NCI-H226 (cell line): ENCODE measurements at regions not wholly inside any gene's neighbourhood (a gene's known extent, or its start where the extent isn't known, plus 50 kb on each side); places are given as distances from the start of the nearest gene placed in this dataset.
"Not testable (repeated sequence)": the region's sequence is repeated elsewhere in the genome, so short reads cannot be mapped to it uniquely, and the experiment has no call there.

Source experiments
- DNase-seq: peaks from one replicate; pipeline ENCODE4 v3.0.0-alpha.2; 2015

DNA sequence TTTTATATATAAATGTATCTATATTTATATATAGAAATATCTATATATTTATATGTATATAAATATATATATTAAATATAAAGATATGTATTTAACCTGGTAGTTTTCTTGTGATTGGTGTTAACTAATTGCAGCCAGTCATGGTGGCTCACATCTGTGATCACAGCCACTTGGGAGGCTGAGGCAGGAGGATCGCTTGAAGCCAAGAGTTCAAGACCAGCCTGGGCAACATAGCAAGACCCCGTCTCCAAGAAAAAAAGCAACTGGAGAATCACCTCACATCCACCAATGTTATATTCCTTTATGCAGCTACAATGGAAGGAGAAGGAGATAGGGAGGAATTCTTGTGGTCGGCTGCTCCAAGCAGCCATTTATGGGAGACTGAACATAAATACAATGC is 224.9 kb downstream of the BAMBI start:
- DNase-seq: no peak

DNA sequence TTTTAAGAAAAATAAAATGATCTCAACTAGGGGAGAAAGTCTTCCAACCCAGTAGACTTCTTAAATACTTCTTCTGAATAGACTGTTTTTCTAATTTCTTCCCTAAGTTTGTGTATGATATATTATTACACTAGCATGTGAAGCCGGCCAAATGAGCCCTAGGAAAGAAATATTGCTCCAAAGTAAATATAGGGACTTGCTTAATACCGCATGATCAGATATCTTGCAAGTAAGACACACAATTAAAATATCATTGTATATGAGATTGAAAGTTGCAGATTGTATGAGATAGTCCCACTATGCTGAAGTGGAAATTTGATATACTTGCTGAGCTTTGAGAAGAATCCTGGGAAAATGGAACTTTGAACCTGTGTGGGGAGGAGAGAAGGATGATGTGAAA is 225.7 kb downstream of the BAMBI start:
- DNase-seq: no peak

DNA sequence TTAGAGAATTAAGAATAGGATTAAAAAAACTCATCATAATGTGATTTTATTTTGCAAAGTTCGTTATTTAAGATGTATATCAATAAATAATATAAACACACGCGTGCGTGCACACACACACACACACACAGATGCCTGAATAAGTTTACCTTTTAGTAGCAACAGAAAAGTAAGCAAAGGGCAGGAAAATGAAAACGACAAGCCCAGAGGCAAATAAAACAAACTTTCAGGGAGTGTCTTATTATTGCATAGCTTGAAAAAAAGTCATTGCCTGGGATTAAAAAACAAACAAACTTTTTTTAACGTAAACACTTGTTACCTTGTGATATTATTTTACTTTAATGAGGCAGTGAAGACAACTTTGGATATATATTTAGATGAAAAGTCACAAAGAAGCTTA is 226.4 kb downstream of the BAMBI start:
- DNase-seq: no peak

DNA sequence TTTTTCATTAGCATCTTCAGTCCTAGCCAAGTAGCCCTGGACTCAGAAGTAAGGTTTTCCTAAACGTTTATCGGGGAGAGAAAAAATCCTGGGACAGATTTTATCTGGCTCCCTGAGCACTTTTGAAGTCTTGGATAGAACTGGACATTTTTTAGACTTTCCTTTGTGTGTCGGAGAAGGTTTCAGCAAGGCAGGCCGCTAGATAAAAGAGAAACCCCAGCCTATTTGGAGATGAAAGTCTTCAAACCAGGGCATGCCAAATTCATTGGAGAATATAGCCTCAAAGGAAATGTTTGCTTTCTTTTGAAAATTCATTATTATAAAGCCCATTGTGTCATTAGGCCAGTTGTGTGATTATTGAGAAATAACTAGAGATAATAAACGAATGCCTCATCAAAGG is 228.1 kb downstream of the BAMBI start:
- no peak for DNase-seq

DNA sequence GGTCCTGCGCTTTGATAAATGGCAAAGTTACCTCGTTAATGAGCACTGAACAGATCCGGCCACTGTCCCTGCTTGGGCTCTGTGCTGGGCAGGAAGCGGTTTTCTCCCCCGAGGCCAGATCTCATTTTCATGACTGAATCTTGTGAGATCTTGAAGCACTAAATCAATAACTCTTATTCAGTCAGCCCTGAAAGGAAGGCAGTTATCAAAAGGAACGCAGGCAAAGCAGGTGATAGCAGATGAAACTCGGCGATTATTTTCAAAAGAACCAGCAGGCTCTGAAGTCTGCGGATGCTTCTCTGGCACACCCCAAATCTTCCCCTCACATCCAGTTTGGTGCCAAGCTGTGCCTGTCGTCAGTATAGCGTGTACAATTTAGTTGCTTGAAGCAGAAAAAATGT is 228.7 kb downstream of the BAMBI start:
- no peak for DNase-seq

DNA sequence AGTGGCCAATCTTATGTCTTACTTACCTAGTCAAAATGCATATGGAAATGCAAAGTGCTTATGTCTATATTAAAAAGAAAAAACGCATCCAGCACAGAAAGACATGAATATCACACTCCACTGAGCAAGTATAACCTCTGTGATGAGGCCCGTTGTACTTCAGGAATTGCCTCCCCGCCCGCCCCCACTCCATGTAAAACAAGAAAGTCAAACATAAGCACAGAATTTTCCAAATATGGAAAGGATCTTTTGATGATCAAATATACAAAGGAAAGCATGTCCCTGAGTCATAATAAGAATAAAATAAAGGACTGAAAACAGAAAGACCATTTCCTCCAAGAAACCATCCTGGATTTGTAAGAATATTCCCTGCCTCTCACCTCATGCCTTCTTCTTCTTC is 229.1 kb downstream of the BAMBI start:
- no peak for DNase-seq

DNA sequence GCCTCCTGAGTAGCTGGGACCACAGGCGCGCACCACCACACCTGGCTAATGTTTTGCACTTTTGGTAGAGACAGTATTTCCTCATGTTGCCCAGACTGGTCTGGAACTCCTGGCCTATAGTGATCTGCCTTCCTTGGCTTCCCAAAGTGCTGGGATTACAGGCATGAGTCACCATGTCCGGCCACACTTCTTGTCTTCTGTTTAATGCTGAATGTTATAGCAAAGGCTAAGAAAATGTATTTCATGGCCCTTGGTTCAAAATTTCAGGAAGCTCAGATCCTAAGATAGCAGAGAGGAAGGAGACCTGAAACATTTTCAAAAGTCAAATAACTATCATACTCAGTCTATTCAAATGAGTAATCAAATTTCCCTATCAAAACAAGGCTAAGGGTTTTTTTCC is 229.6 kb downstream of the BAMBI start:
- peak; percentile 24 for DNase-seq

DNA sequence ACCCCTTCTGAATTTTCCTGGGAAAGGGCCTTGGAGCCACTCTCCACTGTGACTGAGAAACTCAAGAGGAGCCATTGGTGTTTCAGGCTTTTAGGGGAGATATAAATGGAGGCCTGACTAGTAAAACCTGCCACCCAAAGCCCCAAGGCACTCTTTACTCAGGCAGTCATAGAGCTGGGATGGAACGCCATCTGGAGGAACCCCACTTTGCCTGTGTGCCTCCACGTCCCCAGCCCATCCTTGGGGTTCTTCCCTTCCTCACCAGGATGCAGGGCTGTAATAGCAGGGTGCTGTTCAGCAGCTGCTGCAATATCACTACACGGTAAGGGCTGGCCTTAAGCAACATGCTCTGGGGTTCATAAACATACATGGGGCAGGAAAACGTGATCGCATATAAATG is 232.6 kb downstream of the BAMBI start:
- no peak for DNase-seq

DNA sequence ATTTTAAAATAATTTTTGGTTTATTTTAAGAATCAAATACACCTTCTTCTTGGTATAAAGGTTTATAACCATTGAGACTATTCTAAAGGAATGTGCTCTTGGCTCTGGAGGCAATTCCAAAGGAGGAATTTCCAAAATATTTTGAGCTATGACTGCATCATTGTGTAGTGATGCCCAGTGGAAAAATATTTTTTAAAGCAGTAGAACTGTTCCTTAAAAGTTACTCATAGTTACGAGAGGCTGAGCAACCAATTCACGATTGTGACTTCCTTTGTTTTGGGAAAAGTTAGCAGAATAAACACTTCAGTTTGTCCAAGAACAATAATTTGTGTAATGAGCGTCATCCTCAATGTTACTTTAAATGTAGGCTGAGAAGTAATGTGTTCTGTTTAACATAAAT is 233.6 kb downstream of the BAMBI start:
- peak; percentile 48 for DNase-seq

DNA sequence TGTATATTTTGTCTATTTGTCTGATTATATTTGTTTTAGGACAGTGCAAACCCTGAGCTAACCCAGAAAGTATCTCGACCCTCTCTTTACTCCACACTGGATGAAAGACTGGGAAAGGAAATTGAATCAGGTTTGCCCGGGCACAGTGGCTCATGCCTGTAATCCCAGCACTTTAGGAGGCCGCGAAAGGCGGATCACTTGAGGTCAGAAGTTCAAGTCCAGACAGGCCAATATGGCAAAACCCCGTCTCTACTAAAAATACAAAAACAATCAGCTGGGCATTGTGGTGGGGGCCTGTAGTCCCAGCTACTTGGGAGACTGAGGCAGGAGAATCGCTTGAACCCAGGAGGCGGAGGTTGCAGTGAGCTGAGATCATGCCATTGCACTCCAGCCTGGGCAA is 234.2 kb downstream of the BAMBI start:
- not testable (repeated sequence) for DNase-seq

DNA sequence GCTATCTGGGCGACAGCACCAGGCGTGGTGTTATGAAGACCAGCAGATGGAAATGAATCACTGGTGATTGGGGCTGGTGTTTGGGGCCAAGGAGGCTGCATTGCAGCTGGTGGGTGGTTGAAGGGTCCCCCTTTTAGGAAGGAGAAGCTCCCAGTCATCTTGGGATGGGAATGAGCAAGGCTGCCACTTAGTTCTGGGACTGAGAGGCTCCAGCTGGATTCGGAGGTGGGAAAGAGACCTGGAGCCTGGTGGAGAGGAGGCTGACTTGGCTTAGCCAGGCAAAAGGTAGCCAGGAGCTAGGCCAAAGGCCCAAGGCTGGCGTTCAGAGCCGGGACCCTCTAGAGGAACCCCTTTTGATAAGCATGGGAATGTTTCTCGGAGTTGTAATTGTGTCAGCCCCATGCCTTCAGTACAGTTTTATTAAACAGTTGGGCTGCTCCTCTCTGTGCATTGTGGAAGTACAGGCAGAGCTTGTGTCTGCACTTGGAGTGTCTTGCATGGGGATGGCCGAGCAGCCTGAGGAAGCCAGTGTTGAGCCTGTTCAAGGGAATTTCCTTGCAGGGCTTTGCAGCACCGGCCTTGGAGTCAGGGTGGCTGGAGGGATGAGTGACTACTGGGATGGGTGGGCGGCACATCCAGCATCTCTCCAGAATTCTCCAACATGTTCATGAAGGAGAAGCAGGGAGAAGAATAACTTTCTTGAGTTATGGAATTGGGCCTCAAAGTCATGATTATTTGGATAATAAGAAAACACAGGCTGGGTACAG is 234.9 kb downstream of the BAMBI start:
- DNase-seq: no peak

DNA sequence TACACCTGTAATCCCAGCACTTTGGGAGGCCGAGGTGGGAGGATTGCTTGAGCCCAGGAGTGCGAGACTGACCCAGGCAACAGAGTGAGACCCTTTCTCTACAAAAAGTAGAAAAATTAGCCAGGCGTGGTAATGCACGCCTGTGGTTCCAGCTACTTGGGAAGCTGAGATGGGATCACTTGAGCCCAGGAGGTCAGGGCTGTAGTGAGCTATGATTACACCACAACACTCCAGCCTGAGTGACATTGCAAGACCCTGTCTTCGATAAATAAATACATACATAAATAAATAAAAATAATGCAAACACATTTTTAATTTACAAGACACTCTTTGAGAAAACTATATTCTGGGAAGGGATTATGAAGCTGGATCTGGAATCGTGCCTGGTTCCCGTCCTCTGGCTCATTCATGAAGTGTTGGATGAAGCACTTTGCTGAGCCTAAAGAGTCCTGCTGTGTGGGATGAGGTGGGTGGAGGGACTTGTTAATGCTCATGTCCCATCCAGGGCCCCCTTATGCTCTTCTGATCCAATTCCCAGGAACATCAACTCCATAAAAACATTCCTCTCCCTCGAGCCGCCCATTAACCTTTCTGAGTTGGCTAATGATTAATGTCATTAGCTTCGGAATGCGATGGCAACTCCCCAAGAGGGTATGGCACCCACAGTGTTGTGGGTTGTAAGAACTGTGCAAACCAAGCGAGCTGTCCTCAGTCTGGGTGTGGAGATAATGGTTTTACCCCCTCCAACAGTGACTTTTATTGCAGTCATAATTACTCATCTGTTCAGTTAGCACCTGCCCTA is 236.3 kb downstream of the BAMBI start:
- DNase-seq: no peak

DNA sequence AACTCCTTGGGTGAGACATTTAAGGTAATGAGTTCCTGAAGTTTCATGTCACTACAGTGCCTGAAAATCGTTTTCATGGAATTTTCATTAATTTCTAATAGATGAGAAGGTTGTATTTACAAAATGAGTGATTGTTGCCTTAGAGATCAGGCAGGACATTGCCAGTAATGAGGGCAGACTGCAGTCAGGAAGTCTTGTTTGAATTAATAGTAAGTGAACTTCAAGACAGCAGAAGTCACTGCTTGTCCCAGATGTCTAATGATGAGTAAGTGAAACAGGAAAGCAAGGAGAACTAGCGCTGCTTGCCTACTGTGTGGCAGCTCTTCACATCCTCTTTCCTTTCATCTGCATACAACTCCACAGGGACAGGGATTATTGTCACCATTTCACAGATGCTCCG is 237.4 kb downstream of the BAMBI start:
- DNase-seq: no peak

DNA sequence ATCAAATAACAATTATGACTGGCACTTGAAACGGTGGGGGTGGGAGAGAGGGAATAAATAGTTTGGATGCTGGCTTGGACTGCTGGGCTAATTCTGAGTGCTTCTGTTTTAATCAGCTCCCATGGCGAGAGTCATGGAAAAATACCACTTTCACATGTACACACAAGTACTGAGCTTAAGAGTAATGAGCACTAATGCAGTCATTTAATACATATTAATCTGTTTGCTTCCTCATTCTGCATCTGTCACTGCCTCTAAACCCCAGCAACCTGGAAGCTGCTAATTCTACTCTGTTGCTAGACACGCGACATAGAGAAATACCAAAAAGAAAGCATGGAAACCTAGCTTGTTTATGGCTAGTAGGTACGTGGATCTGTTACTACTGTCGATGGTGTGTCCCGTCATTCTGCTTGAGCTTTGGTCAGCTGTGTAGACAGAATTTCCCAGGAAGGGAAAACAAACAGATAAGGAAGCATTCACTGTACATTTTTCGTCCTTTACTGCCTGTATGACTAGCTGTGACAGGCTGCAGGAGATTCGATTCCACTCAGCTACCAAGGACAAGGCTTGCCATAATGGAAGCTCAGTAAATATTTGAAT is 238.8 kb downstream of the BAMBI start:
- DNase-seq: no peak

DNA sequence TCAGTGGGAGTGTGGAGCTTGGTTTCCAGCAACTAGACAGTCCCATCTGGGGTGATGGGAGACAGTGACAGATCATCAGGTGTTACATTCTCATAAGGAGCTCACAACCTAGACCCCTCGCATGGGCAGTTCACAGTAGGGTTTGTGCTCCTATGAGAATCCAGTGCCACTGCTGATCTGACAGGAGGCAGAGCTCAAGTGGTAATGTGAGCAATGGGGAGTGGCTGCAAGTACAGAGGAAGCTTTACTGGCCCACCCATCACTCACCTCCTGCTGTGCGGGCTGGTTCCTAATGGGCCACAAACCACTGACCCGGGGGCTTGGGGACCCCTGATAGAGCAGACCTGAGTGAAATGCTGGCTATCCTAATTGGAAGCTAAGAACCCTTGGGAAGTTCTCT is 242.8 kb downstream of the BAMBI start:
- DNase-seq: no peak

DNA sequence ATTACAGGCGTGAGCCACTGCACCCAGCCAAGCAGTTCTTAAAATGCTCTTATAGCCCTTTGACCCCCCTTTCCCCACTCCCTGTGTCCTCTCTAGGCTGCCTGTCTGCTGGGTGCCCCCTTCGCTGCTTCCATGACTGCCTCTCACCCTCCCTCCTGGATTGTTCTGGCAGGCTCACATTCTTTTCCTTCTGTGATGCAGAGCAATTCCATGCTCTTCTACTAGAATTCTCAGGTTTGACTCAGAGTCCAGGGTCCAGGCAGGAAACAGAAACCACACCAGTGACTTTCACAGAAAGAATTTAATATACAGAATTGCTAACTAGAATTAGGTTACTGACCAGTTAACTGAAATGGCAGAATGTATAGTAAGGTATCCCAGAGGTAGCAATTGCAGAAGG is 244.8 kb downstream of the BAMBI start:
- peak; percentile 45 for DNase-seq

DNA sequence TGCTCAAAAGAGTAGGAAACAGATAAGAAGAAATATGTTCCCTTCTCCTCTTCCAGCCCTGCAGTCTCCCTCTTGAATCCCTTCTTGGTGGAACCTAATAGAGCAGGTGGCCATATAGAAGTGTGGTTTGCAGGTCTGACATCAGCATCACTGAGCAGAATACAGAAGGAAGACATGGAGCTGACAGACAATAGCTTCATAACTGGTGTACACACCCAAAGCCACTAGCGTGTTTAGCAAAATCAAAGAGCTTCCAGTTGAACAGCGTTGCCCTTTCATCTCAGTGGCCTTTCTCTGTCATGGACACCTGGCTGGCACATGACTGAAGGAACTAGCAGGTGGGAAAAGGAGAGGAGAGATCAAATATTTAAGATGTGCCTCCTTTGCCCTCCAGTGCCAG is 245.5 kb downstream of the BAMBI start:
- no peak for DNase-seq

DNA sequence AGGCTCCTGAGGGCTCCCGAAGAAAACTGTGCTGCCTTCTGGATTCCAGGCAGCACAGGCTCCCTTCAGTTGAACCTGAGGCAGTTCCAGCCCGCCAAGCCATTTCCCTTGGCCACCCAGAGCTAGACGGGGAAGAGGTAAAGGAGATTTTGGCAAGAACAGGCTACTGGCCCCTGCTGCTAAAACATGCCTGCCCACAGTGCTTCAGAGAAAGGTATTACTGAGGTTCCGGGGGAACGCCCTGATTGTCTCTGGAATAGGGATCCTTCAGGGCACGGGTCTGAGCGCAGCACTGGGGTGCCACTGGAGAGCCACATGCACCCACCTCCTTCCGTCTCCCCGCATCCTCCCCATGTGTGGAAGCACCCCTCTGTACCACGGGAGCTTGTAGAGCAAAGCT is 247.4 kb downstream of the BAMBI start:
- DNase-seq: no peak

DNA sequence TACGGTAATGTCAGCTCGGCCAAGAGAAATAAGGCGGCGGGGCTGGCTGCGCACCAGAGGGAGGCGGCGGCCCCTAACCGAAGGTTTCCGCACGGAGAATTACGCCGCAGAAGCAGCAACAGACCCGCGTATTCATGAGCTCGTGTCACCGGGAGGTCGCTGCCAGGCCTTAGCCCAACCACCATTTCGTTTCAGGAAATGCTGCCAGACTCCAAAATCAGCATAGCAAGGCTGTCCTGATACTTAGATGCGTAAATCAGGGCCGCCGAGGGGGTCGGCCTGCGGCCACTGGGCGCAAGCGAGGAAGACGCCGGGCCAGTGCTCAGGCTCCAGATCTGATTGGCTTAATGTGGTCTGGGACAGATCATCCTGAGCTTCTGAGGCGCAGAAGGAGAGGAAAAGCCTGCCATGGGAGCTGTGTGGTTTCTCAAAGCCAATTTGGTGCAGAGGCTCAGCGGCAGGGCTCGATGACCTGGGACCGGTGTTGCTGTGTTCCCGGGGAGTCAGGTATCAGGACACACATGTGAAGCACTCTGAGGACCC is 247.9 kb downstream of the BAMBI start:
- DNase-seq: no peak

DNA sequence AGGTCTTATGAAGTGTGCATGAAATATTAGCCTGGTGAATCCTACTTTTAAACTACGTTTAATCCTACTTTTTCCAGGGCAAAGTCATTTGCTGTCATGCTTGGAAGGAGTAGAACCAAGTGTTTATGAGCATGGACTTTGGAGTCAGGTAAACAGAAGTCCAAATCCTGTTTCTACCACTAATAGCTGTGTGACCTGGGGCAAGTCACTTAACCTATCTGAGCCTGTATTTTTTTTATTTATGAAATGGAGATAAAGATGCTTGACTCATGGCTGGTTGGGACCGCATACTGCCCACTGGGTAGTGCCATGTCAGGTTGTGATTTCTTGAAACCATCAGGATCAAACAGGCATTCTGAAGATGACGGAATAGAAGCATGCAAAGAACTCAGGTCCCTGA is 249.6 kb downstream of the BAMBI start:
- no peak for DNase-seq

DNA sequence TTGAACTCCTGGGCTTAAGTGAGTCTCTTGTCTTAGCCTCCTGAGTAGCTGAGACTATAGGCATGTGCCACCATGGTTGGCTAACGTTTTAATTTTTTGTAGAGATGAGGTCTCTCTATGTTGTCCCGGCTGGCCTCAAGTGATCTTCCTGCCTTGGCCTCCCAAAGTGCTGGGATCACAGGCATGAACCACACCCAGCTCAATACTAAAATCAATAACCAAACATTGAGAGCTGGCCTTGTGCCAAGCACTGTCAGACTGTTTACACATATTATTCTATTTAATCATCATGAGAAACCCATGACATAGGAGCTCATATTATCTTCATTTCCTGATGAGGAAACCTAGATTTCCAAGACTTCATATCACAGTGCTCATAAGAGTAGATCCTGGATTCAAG is 251.2 kb downstream of the BAMBI start:
- no peak for DNase-seq

DNA sequence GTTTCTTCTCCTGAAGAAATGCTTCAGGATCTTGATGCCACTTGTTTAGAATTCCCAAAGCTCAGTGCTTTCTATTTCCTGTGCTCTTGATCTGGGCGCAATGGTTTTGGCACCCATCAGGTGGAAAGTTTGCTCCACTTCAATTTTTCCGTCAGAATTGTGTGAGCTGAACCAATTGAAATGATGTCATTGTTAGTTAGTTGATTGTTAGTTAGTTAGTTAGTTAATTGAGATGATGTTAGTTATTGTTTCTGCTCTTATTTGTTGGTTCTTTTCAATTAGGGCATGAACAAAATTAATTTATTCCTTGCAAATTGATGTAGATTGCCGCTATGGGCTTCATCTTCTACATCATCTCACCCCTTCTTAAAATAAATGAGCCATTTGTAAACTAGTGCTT is 252.6 kb downstream of the BAMBI start:
- DNase-seq: no peak

DNA sequence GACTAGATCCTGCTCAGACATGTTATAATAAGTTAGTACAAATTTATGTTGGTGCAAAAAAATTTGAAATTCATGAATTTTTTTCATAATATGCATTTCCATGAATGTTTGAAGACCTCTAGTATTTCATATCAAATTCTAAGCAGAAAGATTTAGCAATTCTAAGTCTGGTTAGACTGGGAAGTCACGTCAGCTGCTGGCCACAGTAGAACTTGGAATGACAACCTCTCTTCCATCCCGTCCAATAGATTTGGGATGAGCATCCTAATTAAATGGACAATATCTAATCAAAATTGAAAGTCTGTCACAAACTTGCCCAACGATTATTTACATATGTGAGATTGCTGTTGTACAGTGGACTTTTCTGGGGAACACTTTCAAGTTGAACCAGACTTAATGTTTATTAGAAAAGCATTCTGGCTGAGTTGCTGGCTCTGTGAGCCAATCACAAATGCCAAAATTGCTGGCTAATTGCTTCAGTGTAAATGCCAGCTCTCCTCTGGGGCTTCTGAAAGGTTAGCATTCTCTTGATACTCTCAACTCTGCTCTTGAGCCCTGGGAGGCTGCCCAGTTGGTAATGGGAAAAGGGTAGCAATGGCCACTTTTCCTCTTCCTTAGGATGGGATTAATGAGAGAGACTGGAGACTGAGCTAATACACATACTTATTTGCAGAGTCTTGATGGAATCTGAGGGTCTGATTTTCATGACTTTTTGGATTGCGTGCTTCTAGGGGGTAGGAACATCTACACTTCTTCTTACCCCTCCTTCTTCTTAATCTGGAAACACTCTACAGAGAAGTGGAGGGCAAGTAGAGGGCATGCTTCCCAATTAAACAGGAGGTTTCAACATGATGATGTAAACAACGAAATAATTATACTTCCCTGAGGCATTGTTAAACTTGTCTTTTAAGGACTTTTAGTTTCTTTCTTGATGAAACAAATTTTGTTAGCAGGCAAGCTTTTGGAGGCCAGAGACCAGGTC is 253.5 kb downstream of the BAMBI start:
- no peak for DNase-seq
